ENCODE measurements at regions not wholly inside any gene's neighbourhood (a gene's known extent, or its start where the extent isn't known, plus 50 kb on each side); places are given as distances from the start of the nearest gene placed in this dataset.

DNA sequence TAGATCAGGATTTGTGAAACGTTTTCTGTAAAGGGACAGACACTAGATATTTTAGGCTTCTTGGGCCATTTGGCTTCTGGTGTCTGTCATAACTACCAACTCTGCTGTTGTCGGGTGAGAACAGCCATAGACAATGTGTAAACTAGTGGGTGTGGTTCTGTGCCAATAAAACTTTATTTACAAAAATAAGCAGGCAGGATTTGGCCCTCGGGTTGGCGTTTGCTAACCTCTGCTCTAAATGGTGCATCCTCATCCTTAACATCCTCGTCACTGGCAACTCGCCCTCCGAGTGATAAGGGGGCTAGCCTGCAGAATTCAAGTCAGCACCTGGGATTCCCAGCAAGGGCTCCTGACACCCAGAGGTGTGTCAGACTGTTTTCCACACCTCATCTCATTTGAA, 105.8 kb upstream of the MSX1 start:
- DNase-seq, result no peak
- intact Hi-C loops (cut with micrococcal nuclease), result no loop called here
- Mint-ChIP-seq H3K4me1 (ENCODE audit: low read depth) (peaks cover 2% of the 10 kb centered on the region), H3K27me3 (no peaks in the 10 kb centered on the region), H3K4me3 (no peak overlapping the region), H3K27ac (no peak overlapping the region), H3K36me3 (no peaks in the 10 kb centered on the region), H3K9me3 (no peaks in the 10 kb centered on the region)
- POLR2A ChIA-PET, result no interaction called here
- CTCF ChIA-PET, result no interaction called here

DNA sequence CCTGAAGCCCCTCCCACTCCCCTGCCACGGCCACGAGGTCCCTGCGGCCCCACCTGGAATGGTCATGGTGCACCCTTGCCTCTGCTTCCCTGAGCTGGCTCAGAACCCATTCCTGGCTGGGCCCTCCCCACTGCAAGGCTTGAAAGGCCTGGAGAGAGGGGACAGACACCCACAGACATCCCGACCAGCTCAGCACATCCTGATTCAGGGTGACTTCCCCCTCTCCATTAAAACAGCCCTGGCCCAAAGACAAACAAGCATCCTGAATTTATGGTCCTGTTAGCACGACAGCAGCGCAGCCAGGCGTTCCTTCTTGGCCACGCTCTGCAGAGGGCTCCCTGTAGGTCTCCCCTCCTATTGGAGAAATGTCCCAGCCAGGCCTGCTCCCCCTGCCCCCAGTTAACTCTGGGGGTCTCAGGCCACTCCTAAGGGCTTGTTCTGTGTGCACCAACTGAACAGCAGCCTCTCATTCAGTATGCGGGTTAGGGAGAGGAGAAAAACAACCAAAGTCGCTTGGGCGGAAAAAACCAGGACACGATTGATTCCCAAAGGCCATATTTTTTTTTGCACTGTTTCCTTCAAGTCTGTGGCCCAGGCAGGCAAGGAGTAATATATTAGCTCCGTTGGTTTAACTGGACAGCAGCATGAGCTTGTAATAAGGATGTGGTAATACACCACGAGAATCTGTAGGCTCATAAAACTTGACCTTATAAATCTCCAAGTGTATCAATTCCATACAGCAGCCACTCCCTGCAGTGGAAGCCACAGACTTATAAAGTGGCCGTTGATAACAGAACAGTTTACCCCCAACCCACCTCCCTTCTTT, 106.7 kb upstream of the MSX1 start:
- H3K4me3 Mint-ChIP-seq, result no peak overlapping the region
- no peak overlapping the region for H3K27ac Mint-ChIP-seq
- H3K36me3 Mint-ChIP-seq, result no peaks in the 10 kb centered on the region
- intact Hi-C loops (cut with micrococcal nuclease), result no loop called here
- ChIA-PET POLR2A (no interaction called here), CTCF (no interaction called here)
- H3K9me3 Mint-ChIP-seq, result peaks cover 5% of the 10 kb centered on the region
- no peak for DNase-seq
- no peaks in the 10 kb centered on the region for H3K4me1 Mint-ChIP-seq (ENCODE audit: low read depth)
- no peaks in the 10 kb centered on the region for H3K27me3 Mint-ChIP-seq

GRCh38 chr4:4752025-4752424, 107.4 kb upstream of the MSX1 start:
- H3K27ac Mint-ChIP-seq, result no peak overlapping the region
- peaks cover 1% of the 10 kb centered on the region for H3K36me3 Mint-ChIP-seq
- CTCF ChIA-PET, result no interaction called here
- no peak overlapping the region for H3K4me3 Mint-ChIP-seq
- POLR2A ChIA-PET, result no interaction called here
- no peaks in the 10 kb centered on the region for H3K27me3 Mint-ChIP-seq
- H3K4me1 Mint-ChIP-seq (ENCODE audit: low read depth), result no peaks in the 10 kb centered on the region
- intact Hi-C loops (cut with micrococcal nuclease), result no loop called here
- peaks cover 10% of the 10 kb centered on the region for H3K9me3 Mint-ChIP-seq
- DNase-seq, result no peak

DNA sequence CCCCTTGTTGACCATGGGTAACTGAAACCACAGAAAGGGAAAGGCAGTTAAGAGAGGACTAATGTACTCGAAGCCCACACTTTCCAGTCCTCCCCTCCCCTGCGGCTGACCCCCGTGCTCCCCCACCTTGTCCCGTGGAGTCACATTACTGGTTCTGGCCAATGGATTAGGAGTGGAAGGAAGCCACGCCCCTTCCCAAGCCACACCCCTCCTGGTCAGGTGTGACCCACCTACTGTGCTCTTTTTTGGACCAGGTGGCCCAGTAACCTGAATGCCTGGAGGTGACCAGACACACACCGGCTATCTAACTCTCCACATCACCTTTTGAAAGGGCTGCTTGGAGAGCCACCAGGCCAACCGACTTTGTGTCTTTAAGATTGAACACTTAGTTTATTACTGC, 109.3 kb upstream of the MSX1 start:
- intact Hi-C loops (cut with micrococcal nuclease), result no loop called here
- DNase-seq, result no peak
- Mint-ChIP-seq H3K27me3 (no peaks in the 10 kb centered on the region), H3K4me3 (no peak overlapping the region), H3K4me1 (ENCODE audit: low read depth) (no peaks in the 10 kb centered on the region), H3K27ac (no peak overlapping the region), H3K9me3 (peaks cover 27% of the 10 kb centered on the region), H3K36me3 (peaks cover 2% of the 10 kb centered on the region)
- POLR2A ChIA-PET, result no interaction called here
- CTCF ChIA-PET, result no interaction called here

- POLR2A ChIA-PET, result no interaction called here
- CTCF ChIA-PET, result no interaction called here
- no peak overlapping the region for H3K27ac Mint-ChIP-seq
- no peak for DNase-seq
- H3K36me3 Mint-ChIP-seq, result peaks cover 5% of the 10 kb centered on the region
- peaks cover 34% of the 10 kb centered on the region for H3K9me3 Mint-ChIP-seq
- intact Hi-C loops (cut with micrococcal nuclease), result no loop called here
- no peaks in the 10 kb centered on the region for H3K27me3 Mint-ChIP-seq
- no peaks in the 10 kb centered on the region for H3K4me1 Mint-ChIP-seq (ENCODE audit: low read depth)
- no peak overlapping the region for H3K4me3 Mint-ChIP-seq
Observed at GRCh38 chr4:4749137-4749536, 110.3 kb upstream of the MSX1 start.

DNA sequence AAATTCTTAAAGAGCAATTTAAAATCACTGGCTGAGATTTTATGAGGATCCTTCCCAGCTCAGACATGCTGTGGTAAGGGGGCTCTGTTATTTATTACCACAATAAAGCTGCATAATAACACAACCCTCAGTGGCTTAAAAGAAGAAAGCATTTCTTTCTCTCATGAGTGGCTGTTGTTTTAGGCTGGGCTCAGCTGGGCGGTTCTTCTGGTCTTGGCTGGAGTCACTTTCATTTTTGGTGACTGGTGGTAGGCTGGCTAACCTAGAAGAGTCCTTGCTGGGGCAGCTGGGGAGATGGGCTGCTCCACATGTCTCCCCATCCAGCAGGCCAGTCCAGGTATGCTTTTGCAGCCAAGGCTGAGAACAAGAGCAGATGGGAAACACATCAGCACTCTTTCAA, 113.0 kb upstream of the MSX1 start:
- H3K27me3 Mint-ChIP-seq, result no peaks in the 10 kb centered on the region
- H3K4me1 Mint-ChIP-seq (ENCODE audit: low read depth), result no peaks in the 10 kb centered on the region
- H3K27ac Mint-ChIP-seq, result no peak overlapping the region
- ChIA-PET CTCF (no interaction called here), POLR2A (no interaction called here)
- H3K4me3 Mint-ChIP-seq, result no peak overlapping the region
- peaks cover 35% of the 10 kb centered on the region for H3K9me3 Mint-ChIP-seq
- intact Hi-C loops (cut with micrococcal nuclease), result no loop called here
- peaks cover 5% of the 10 kb centered on the region for H3K36me3 Mint-ChIP-seq
- DNase-seq, result no peak

GRCh38 chr4:4740071-4740470, 119.4 kb upstream of the MSX1 start:
- no peak for DNase-seq
- ChIA-PET POLR2A (no interaction called here), CTCF (no interaction called here)
- no peaks in the 10 kb centered on the region for H3K4me1 Mint-ChIP-seq (ENCODE audit: low read depth)
- peaks cover 8% of the 10 kb centered on the region for H3K9me3 Mint-ChIP-seq
- no peak overlapping the region for H3K4me3 Mint-ChIP-seq
- intact Hi-C loops (cut with micrococcal nuclease), result no loop called here
- H3K27ac Mint-ChIP-seq, result no peak overlapping the region
- H3K27me3 Mint-ChIP-seq, result no peaks in the 10 kb centered on the region
- H3K36me3 Mint-ChIP-seq, result peaks cover 3% of the 10 kb centered on the region

GRCh38 chr4:4735870-4736269, 123.6 kb upstream of the MSX1 start:
- Mint-ChIP-seq H3K9me3 (no peaks in the 10 kb centered on the region), H3K4me1 (ENCODE audit: low read depth) (no peaks in the 10 kb centered on the region), H3K27ac (no peak overlapping the region), H3K27me3 (no peaks in the 10 kb centered on the region), H3K36me3 (peaks cover 2% of the 10 kb centered on the region), H3K4me3 (no peak overlapping the region)
- ChIA-PET POLR2A (no interaction called here), CTCF (no interaction called here)
- DNase-seq, result no peak
- intact Hi-C loops (cut with micrococcal nuclease), result no loop called here

GRCh38 chr4:4735136-4735750, 124.2 kb upstream of the MSX1 start:
- Mint-ChIP-seq H3K4me1 (ENCODE audit: low read depth) (no peaks in the 10 kb centered on the region), H3K4me3 (no peak overlapping the region), H3K9me3 (no peaks in the 10 kb centered on the region), H3K27ac (no peak overlapping the region), H3K36me3 (peaks cover 2% of the 10 kb centered on the region), H3K27me3 (no peaks in the 10 kb centered on the region)
- intact Hi-C loops (cut with micrococcal nuclease), result no loop called here
- ChIA-PET CTCF (no interaction called here), POLR2A (no interaction called here)
- DNase-seq, result no peak

DNA sequence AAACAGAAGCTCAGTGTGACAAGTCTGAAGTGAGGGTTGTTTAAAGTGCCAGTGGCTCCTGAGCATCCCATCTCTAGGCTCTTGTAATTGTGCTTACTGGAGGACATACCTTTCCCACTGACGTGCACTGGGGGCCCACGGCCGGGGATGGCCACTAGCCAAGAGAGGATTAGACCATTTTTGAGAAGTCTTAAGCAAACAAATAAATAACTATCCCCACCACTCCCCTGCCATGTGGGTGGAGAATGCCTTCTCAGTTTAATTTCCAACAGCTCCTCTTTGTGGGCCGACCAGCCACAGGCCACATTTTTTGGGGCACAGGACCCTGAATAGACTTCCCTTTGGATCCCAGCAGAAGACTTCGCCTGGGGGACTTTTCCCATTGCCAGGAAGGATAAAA, 125.0 kb upstream of the MSX1 start:
- Mint-ChIP-seq H3K36me3 (peaks cover 2% of the 10 kb centered on the region), H3K27me3 (no peaks in the 10 kb centered on the region), H3K27ac (no peak overlapping the region), H3K4me1 (ENCODE audit: low read depth) (no peaks in the 10 kb centered on the region), H3K4me3 (no peak overlapping the region), H3K9me3 (no peaks in the 10 kb centered on the region)
- intact Hi-C loops (cut with micrococcal nuclease), result no loop called here
- CTCF ChIA-PET, result no interaction called here
- DNase-seq, result no peak
- POLR2A ChIA-PET, result no interaction called here

GRCh38 chr4:4733663-4734062, 125.8 kb upstream of the MSX1 start:
- no peak overlapping the region for H3K27ac Mint-ChIP-seq
- ChIA-PET CTCF (no interaction called here), POLR2A (no interaction called here)
- no peaks in the 10 kb centered on the region for H3K9me3 Mint-ChIP-seq
- no peak overlapping the region for H3K4me3 Mint-ChIP-seq
- no peaks in the 10 kb centered on the region for H3K27me3 Mint-ChIP-seq
- peaks cover 2% of the 10 kb centered on the region for H3K36me3 Mint-ChIP-seq
- no peak for DNase-seq
- no peaks in the 10 kb centered on the region for H3K4me1 Mint-ChIP-seq (ENCODE audit: low read depth)
- intact Hi-C loops (cut with micrococcal nuclease), result no loop called here

GRCh38 chr4:4730249-4730648, 129.2 kb upstream of the MSX1 start:
- H3K27me3 Mint-ChIP-seq, result no peaks in the 10 kb centered on the region
- H3K36me3 Mint-ChIP-seq, result peaks cover 20% of the 10 kb centered on the region
- H3K4me1 Mint-ChIP-seq (ENCODE audit: low read depth), result no peaks in the 10 kb centered on the region
- POLR2A ChIA-PET, result no interaction called here
- H3K27ac Mint-ChIP-seq, result no peak overlapping the region
- no peak for DNase-seq
- peaks cover 23% of the 10 kb centered on the region for H3K9me3 Mint-ChIP-seq
- CTCF ChIA-PET, result no interaction called here
- intact Hi-C loops (cut with micrococcal nuclease), result no loop called here
- H3K4me3 Mint-ChIP-seq, result no peak overlapping the region

DNA sequence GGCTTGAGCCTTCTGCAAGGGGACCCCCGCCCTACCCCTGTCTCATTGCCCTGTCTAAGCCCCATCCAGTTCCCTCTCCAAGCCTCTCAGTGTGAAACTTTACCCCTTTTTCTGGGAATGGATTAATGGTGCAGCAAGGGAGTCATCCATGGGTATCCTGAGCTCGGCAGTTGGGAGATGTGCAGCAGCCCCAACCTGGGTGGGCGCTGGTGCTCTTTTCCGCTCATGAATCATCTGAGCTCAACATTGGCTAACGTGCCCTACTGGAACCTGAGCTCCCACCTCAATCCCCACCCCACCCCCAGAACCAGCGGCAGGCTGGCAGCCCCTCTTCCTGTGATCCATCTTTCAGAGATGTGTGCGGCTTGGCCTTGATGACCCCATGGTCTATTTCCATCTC, 130.3 kb upstream of the MSX1 start:
- Mint-ChIP-seq H3K27ac (no peak overlapping the region), H3K36me3 (peaks cover 20% of the 10 kb centered on the region), H3K9me3 (peaks cover 30% of the 10 kb centered on the region), H3K4me3 (no peak overlapping the region), H3K4me1 (ENCODE audit: low read depth) (no peaks in the 10 kb centered on the region), H3K27me3 (no peaks in the 10 kb centered on the region)
- ChIA-PET POLR2A (no interaction called here), CTCF (no interaction called here)
- intact Hi-C loops (cut with micrococcal nuclease), result no loop called here
- no peak for DNase-seq
